IMR-90 (cell line): ENCODE measurements at regions not wholly inside any gene's neighbourhood (a gene's known extent, or its start where the extent isn't known, plus 50 kb on each side); places are given as distances from the start of the nearest gene placed in this dataset.

Experiments used
- ATAC-seq: fragments of 200-7000 bp; cut with Tn5 transposase; 2 replicates; pipeline ENCODE4 v1.9.1; 2020; ENCODE audit warnings: low read depth, mild to moderate bottlenecking, moderate library complexity
- BruUV-seq: library from RNA; stranded (reverse); fragments of 400-500 nt; replicated peaks from 2 replicates; lab custom pipeline; 2021; lab: Mats Ljungman, UMichigan
- CTCF ChIA-PET: fragments of 300-600 bp; formaldehyde crosslinking; extraction: SDS; loops from one replicate; lab custom pipeline; 2021; ENCODE audit warnings: antibody characterized with exemption; lab: Yijun Ruan, JAX
- POLR2A ChIA-PET: fragments of 300-600 bp; sonication (Branson Sonifier 250); formaldehyde crosslinking; loops from one replicate; lab custom pipeline; 2022; ENCODE audit warnings: antibody characterized with exemption; ENCODE audit not compliant: unreplicated experiment; lab: Charles Lee
- DNase-seq: peaks from one replicate; pipeline ENCODE4 v3.0.0; 2013
- H2AFZ ChIP-seq: replicated peaks from 2 replicates; pipeline ENCODE3; 2013; ENCODE audit warnings: low read length, mild to moderate bottlenecking; ENCODE audit not compliant: poor library complexity
- H2AK5ac ChIP-seq: 2 replicates; pipeline ENCODE4 v1.6.1; 2013; ENCODE audit warnings: low read depth, low read length, inconsistent platforms
- H2AK9ac ChIP-seq: replicated peaks from 2 replicates; pipeline ENCODE3; 2013; ENCODE audit warnings: mild to moderate bottlenecking, low read depth, low read length, moderate library complexity; ENCODE audit not compliant: poor library complexity
- H2BK120ac ChIP-seq: 2 replicates; pipeline ENCODE4 v1.6.1; 2013; ENCODE audit warnings: low read depth, low read length, inconsistent platforms
- H2BK15ac ChIP-seq: 3 replicates; pipeline ENCODE4 v1.6.1; 2013; ENCODE audit warnings: low read depth, low read length, inconsistent platforms
- H2BK20ac ChIP-seq: 2 replicates; pipeline ENCODE4 v1.6.1; 2013; ENCODE audit warnings: low read depth, mild to moderate bottlenecking, inconsistent platforms, low read length, moderate library complexity
- H2BK5ac ChIP-seq: 2 replicates; pipeline ENCODE4 v1.6.1; 2013; ENCODE audit warnings: mild to moderate bottlenecking, low read depth, low read length, inconsistent platforms; ENCODE audit not compliant: poor library complexity, severe bottlenecking
- H3K14ac ChIP-seq: replicated peaks from 2 replicates; pipeline ENCODE4 v1.6.1; 2013; ENCODE audit warnings: low read depth, low read length, inconsistent platforms
- H3K18ac ChIP-seq: 2 replicates; pipeline ENCODE4 v1.6.1; 2013; ENCODE audit warnings: low read depth, low read length, control low read depth
- H3K23ac ChIP-seq: 2 replicates; pipeline ENCODE4 v1.6.1; 2013; ENCODE audit warnings: low read depth, low read length, inconsistent platforms
- H3K27ac ChIP-seq: 2 replicates; pipeline ENCODE4 v1.5.1; 2013; ENCODE audit warnings: mild to moderate bottlenecking, control low read depth, low read length; ENCODE audit not compliant: insufficient read depth
- H3K27me3 ChIP-seq: 2 replicates; pipeline ENCODE4 v1.6.1; 2013; ENCODE audit warnings: low read length; ENCODE audit not compliant: control insufficient read depth, insufficient read depth
- H3K36me3 ChIP-seq: 2 replicates; pipeline ENCODE4 v1.6.1; 2013; ENCODE audit warnings: low read length, mixed read lengths; ENCODE audit not compliant: control insufficient read depth, insufficient read depth
- H3K4ac ChIP-seq: 2 replicates; pipeline ENCODE4 v1.6.1; 2013; ENCODE audit warnings: low read depth, low read length, inconsistent platforms
- H3K4me1 ChIP-seq: 2 replicates; pipeline ENCODE4 v1.6.1; 2013; ENCODE audit warnings: low read length, mixed read lengths; ENCODE audit not compliant: control insufficient read depth, insufficient read depth
- H3K4me2 ChIP-seq: 2 replicates; pipeline ENCODE4 v1.6.1; 2013; ENCODE audit warnings: low read depth, mild to moderate bottlenecking, control low read depth, low read length, moderate library complexity
- H3K4me3 ChIP-seq: 2 replicates; pipeline ENCODE4 v1.5.1; 2013; ENCODE audit warnings: low read depth, mild to moderate bottlenecking, control low read depth, low read length, moderate library complexity; ENCODE audit not compliant: insufficient read depth
- H3K56ac ChIP-seq: 2 replicates; pipeline ENCODE4 v1.6.1; 2013; ENCODE audit warnings: low read length, inconsistent platforms; ENCODE audit not compliant: insufficient read depth; ENCODE audit errors: extremely low read depth
- H3K79me1 ChIP-seq, 2 experiments: 2 replicates each; pipeline ENCODE4 v1.6.1; 2013; ENCODE audit warnings: low read length in 2 of 2, inconsistent platforms in 1 of 2, low read depth in 1 of 2
- H3K9ac ChIP-seq: 2 replicates; pipeline ENCODE4 v1.6.1; 2013; ENCODE audit warnings: low read depth, low read length, control low read depth
- H3K9me1 ChIP-seq: 2 replicates; pipeline ENCODE4 v1.6.1; 2013; ENCODE audit warnings: low read length, inconsistent platforms; ENCODE audit not compliant: insufficient read depth
- H3K9me3 ChIP-seq: 2 replicates; pipeline ENCODE4 v1.6.1; 2013; ENCODE audit warnings: low read length; ENCODE audit not compliant: control insufficient read depth, insufficient read depth
- H4K20me1 ChIP-seq: 2 replicates; pipeline ENCODE4 v1.6.1; 2013; ENCODE audit warnings: low read length, inconsistent platforms; ENCODE audit not compliant: insufficient read depth
- H4K5ac ChIP-seq: 2 replicates; pipeline ENCODE4 v1.6.1; 2013; ENCODE audit warnings: mild to moderate bottlenecking, low read depth, low read length, control low read depth
- H4K8ac ChIP-seq, 2 experiments: 2 replicates each; pipeline ENCODE4 v1.6.1; 2013; ENCODE audit warnings: low read depth in 2 of 2, low read length in 2 of 2, control low read depth in 1 of 2, inconsistent platforms in 1 of 2
- H4K91ac ChIP-seq: 2 replicates; pipeline ENCODE4 v1.6.1; 2013; ENCODE audit warnings: low read depth, low read length, inconsistent platforms; ENCODE audit not compliant: insufficient read depth
- BHLHE40 ChIP-seq: fragments of 150-350 bp; IDR thresholded peaks from 2 replicates; pipeline ENCODE4 v1.6.1; 2016; ENCODE audit warnings: mild to moderate bottlenecking, low read depth, low read length
- CEBPB ChIP-seq: IDR thresholded peaks from 2 replicates; pipeline ENCODE4 v1.6.1; 2012; ENCODE audit warnings: low read depth, low read length, improper control_type of control experiment
- ELK1 ChIP-seq: fragments of 150-350 bp; IDR thresholded peaks from 2 replicates; pipeline ENCODE4 v1.6.1; 2016; ENCODE audit warnings: low read depth, mild to moderate bottlenecking, low read length, moderate library complexity, borderline replicate concordance
- FOS ChIP-seq: fragments of 150-350 bp; IDR thresholded peaks from 2 replicates; pipeline ENCODE4 v1.6.1; 2016; ENCODE audit warnings: low read depth, low read length
- MXI1 ChIP-seq: IDR thresholded peaks from 2 replicates; pipeline ENCODE4 v1.6.1; 2012; ENCODE audit warnings: low read depth, mild to moderate bottlenecking, low read length, moderate library complexity, borderline replicate concordance
- NFE2L2 ChIP-seq: fragments of 150-350 bp; IDR thresholded peaks from 2 replicates; pipeline ENCODE4 v1.6.1; 2016; ENCODE audit warnings: low read depth, mild to moderate bottlenecking, low read length
- RAD21 ChIP-seq: IDR thresholded peaks from 2 replicates; pipeline ENCODE4 v1.6.1; 2012; ENCODE audit warnings: low read length, improper control_type of control experiment
- RCOR1 ChIP-seq: IDR thresholded peaks from 2 replicates; pipeline ENCODE4 v1.6.1; 2012; ENCODE audit warnings: mild to moderate bottlenecking, low read length, improper control_type of control experiment; ENCODE audit not compliant: insufficient replicate concordance
- RFX5 ChIP-seq: IDR thresholded peaks from 2 replicates; pipeline ENCODE4 v1.8.0; 2012; ENCODE audit warnings: low read depth, mild to moderate bottlenecking, low read length, moderate library complexity
- SMC3 ChIP-seq: fragments of 150-350 bp; IDR thresholded peaks from 2 replicates; pipeline ENCODE4 v1.6.1; 2016; ENCODE audit warnings: low read depth, mild to moderate bottlenecking, antibody characterized with exemption, low read length, moderate library complexity
- USF2 ChIP-seq: fragments of 150-350 bp; IDR thresholded peaks from 2 replicates; pipeline ENCODE4 v1.6.1; 2017; ENCODE audit warnings: mild to moderate bottlenecking, antibody characterized with exemption, low read length, low read depth
- WGBS, 2 experiments: methylation state at CpG; one replicate each; pipeline versions ENCODE4 v1.1.5 to v1.1.7; 2013; ENCODE audit warnings: missing lambda C conversion rate in 2 of 2; ENCODE audit not compliant: insufficient read length in 1 of 2; ENCODE audit errors: extremely low coverage in 2 of 2; 5-methylcytosine and 5-hydroxymethylcytosine counted together
- dilution Hi-C: fragments of 300-500 bp; cut with HindIII; formaldehyde crosslinking; loops from one replicate; pipeline ENCODE4 v1.14.3; 2018; ENCODE audit warnings: low sequenced_read_pairs; ENCODE audit not compliant: unreplicated experiment
- in situ Hi-C: fragments of 300-500 bp; cut with MboI; formaldehyde crosslinking; loops from 3 replicates; pipeline ENCODE4 v1.14.3; 2019; ENCODE audit warnings: low sequenced_read_pairs, inconsistent platforms, mixed read lengths
- intact Hi-C: fragments of 100-400 bp; cut with micrococcal nuclease; formaldehyde crosslinking; loops from 2 replicates; pipeline ENCODE4 v1.10.0; 2022

- Histone ChIP-seq H4K20me1 (no peaks in the 10 kb centered on the region), H2BK15ac (no peak overlapping the region), H3K4ac (no peak overlapping the region), H3K9me3 (no peaks in the 10 kb centered on the region), H3K14ac (no peak overlapping the region), H2AFZ (no peak overlapping the region), H4K91ac (no peak overlapping the region), H3K4me2 (no peak overlapping the region), H3K79me1 (no peaks in the 10 kb centered on the region), H3K27ac (no peak overlapping the region), H3K56ac (no peak overlapping the region), H2AK9ac (no peak overlapping the region), H3K9ac (no peak overlapping the region), H3K4me1 (no peaks in the 10 kb centered on the region), H3K18ac (no peak overlapping the region), H2BK120ac (no peak overlapping the region), H2AK5ac (no peak overlapping the region), H3K23ac (no peak overlapping the region), H3K4me3 (no peak overlapping the region), H4K5ac (no peak overlapping the region), H2BK20ac (no peak overlapping the region), H3K9me1 (no peaks in the 10 kb centered on the region), H3K27me3 (no peaks in the 10 kb centered on the region; the same call in none of the 2 replicates), H4K8ac (no peak overlapping the region), H3K36me3 (no peaks in the 10 kb centered on the region), H2BK5ac (no peak overlapping the region)
- dilution Hi-C loops: no loop called here
- BruUV-seq: no TSS peak
- TF ChIP-seq NFE2L2 (no peak), FOS (no peak), CEBPB (no peak), RAD21 (no peak), USF2 (no peak), MXI1 (no peak), RFX5 (no peak), SMC3 (no peak), ELK1 (no peak), BHLHE40 (no peak), RCOR1 (no peak)
- in situ Hi-C loops: no loop called here
- DNase-seq (no peak), ATAC-seq (no peak)
- POLR2A ChIA-PET: no interaction called here
- WGBS, 2 experiments: no CpG with 5 or more reads among the region's 2 CpGs
- intact Hi-C loops: loop anchor here (5.0 kb wide), 1 partner anchor 1727 kb away; no protein-coding TSS in a partner anchor
- CTCF ChIA-PET: interaction anchor here (0.6 to 0.9 kb wide), 2 partner anchors 13 to 19 kb away, joined by 3 to 7 read pairs; no protein-coding TSS in a partner anchor
Observed at GRCh38 chr14:34303811-34304210, 158.2 kb downstream of the SPTSSA start.
